ENCODE measurements at regions not wholly inside any gene's neighbourhood (a gene's known extent, or its start where the extent isn't known, plus 50 kb on each side); places are given as distances from the start of the nearest gene placed in this dataset.
A peak's percentile ranks its signal among the peaks of the same experiment; 100 is the strongest.

GRCh38 chr2:147223553-147224060 lies 621.2 kb upstream of the ACVR2A start:
- DNase-seq (ENCODE audit: low read depth in 3 of 3, low spot score in 1 of 3): no peak

GRCh38 chr2:147223119-147223518 lies 621.7 kb upstream of the ACVR2A start:
- DNase-seq (ENCODE audit: low read depth in 3 of 3, low spot score in 1 of 3): no peak

- no peak for DNase-seq (ENCODE audit: low read depth in 3 of 3, low spot score in 1 of 3)
Measured at GRCh38 chr2:147222506-147222905, 622.3 kb upstream of the ACVR2A start.

- DNase-seq (ENCODE audit: low read depth in 3 of 3, low spot score in 1 of 3): no peak
Measured at GRCh38 chr2:147214914-147215313, 629.9 kb upstream of the ACVR2A start.

GRCh38 chr2:147211484-147211883 lies 633.3 kb upstream of the ACVR2A start:
- no peak for DNase-seq (ENCODE audit: low read depth in 3 of 3, low spot score in 1 of 3)

- DNase-seq (ENCODE audit: low read depth in 3 of 3, low spot score in 1 of 3): no peak
Measured at GRCh38 chr2:147204102-147204501, 640.7 kb upstream of the ACVR2A start.

GRCh38 chr2:147198651-147199171 lies 646.1 kb upstream of the ACVR2A start:
- no peak for DNase-seq (ENCODE audit: low read depth in 3 of 3, low spot score in 1 of 3)

- DNase-seq (ENCODE audit: low read depth in 3 of 3, low spot score in 1 of 3): no peak
Measured at GRCh38 chr2:147197754-147198483, 646.9 kb upstream of the ACVR2A start.

- peak; percentile 10 to 24 (median 16) for DNase-seq (ENCODE audit: low read depth in 3 of 3, low spot score in 1 of 3)
Measured at GRCh38 chr2:147182260-147182659, 662.6 kb upstream of the ACVR2A start.

GRCh38 chr2:147181351-147182029 lies 663.3 kb upstream of the ACVR2A start:
- no peak for DNase-seq (ENCODE audit: low read depth in 3 of 3, low spot score in 1 of 3)

GRCh38 chr2:147177071-147177857 lies 667.6 kb upstream of the ACVR2A start:
- no peak for DNase-seq (ENCODE audit: low read depth in 3 of 3, low spot score in 1 of 3)

GRCh38 chr2:147174824-147175254 lies 670.0 kb upstream of the ACVR2A start:
- no peak for DNase-seq (ENCODE audit: low read depth in 3 of 3, low spot score in 1 of 3)

GRCh38 chr2:147173798-147174197 lies 671.0 kb upstream of the ACVR2A start:
- DNase-seq (ENCODE audit: low read depth in 3 of 3, low spot score in 1 of 3): no peak

GRCh38 chr2:147173189-147173581 lies 671.6 kb upstream of the ACVR2A start:
- DNase-seq (ENCODE audit: low read depth in 3 of 3, low spot score in 1 of 3): no peak

- no peak for DNase-seq (ENCODE audit: low read depth in 3 of 3, low spot score in 1 of 3)
Measured at GRCh38 chr2:147172493-147173188, 672.2 kb upstream of the ACVR2A start.

GRCh38 chr2:147171941-147172340 lies 672.9 kb upstream of the ACVR2A start:
- no peak for DNase-seq (ENCODE audit: low read depth in 3 of 3, low spot score in 1 of 3)

GRCh38 chr2:147170932-147171331 lies 673.9 kb upstream of the ACVR2A start:
- no peak for DNase-seq (ENCODE audit: low read depth in 3 of 3, low spot score in 1 of 3)

- no peak for DNase-seq (ENCODE audit: low read depth in 3 of 3, low spot score in 1 of 3)
Measured at GRCh38 chr2:147165697-147166382, 679.0 kb upstream of the ACVR2A start.

GRCh38 chr2:147164563-147164962 lies 680.3 kb upstream of the ACVR2A start:
- DNase-seq (ENCODE audit: low read depth in 3 of 3, low spot score in 1 of 3): no peak

GRCh38 chr2:147161746-147162145 lies 683.1 kb upstream of the ACVR2A start:
- DNase-seq (ENCODE audit: low read depth in 3 of 3, low spot score in 1 of 3): no peak
